ENCODE measurements at regions not wholly inside any gene's neighbourhood (a gene's known extent, or its start where the extent isn't known, plus 50 kb on each side); places are given as distances from the start of the nearest gene placed in this dataset.

- H3F3A ChIP-seq (replicated peaks; ENCODE audit: low read depth) = no peaks in the 10 kb centered on the region
- Mint-ChIP-seq H3K27me3 (ENCODE audit: insufficient read depth, low read depth, poor library complexity) (peaks cover 5% of the 10 kb centered on the region), H3K4me1 (peaks cover 17% of the 10 kb centered on the region), H3K27ac (no peak overlapping the region), H3K36me3 (ENCODE audit: low read depth) (no peaks in the 10 kb centered on the region), H3K9me3 (no peaks in the 10 kb centered on the region; the same call in 1 of the 3 replicates), H3K4me3 (no peak overlapping the region)
- no peaks in the 10 kb centered on the region for H3K36me3 ChIP-seq (ENCODE audit: insufficient read depth)
- no peak overlapping the region for H3K4me2 ChIP-seq
- no peak overlapping the region for H3K4me3 ChIP-seq
- no peaks in the 10 kb centered on the region for H4K20me1 ChIP-seq (replicated peaks; ENCODE audit: insufficient read depth)
- ATAC-seq = no peak
- no peaks in the 10 kb centered on the region for H3K9me2 ChIP-seq (ENCODE audit: insufficient read depth)
- H3K4me1 ChIP-seq (ENCODE audit: insufficient read depth) = peaks cover 19% of the 10 kb centered on the region
- H2AFZ ChIP-seq = no peak overlapping the region
- no peak overlapping the region for H3K27ac ChIP-seq (ENCODE audit: low read depth)
- no peaks in the 10 kb centered on the region for H3K27me3 ChIP-seq (ENCODE audit: insufficient read depth)
- TF ChIP-seq REST (IDR thresholded peaks at IDR 0.05; ENCODE audit: unreplicated experiment) = no peak
- TF ChIP-seq NANOG (IDR thresholded peaks at IDR 0.05; ENCODE audit: borderline replicate concordance) = no peak
- TF ChIP-seq EZH2 (IDR thresholded peaks at IDR 0.05; ENCODE audit: low read depth, unreplicated experiment) = no peak
- TF ChIP-seq ZNF114 (CRISPR knock-in tag; IDR thresholded peaks at IDR 0.05) = no peak
- no peak for TF ChIP-seq STAT1 (IDR thresholded peaks at IDR 0.05; ENCODE audit: unreplicated experiment)
- TF ChIP-seq ZNF462 (CRISPR knock-in tag; IDR thresholded peaks at IDR 0.05) = no peak
- TF ChIP-seq CTCF (conservative IDR thresholded peaks at IDR 0.05; ENCODE audit: low read depth in 2 of 2) = no peak
- no peak for TF ChIP-seq POLR2AphosphoS5 (IDR thresholded peaks at IDR 0.05; ENCODE audit: low read depth)
- TF ChIP-seq EZH2phosphoT487 (IDR thresholded peaks at IDR 0.05; ENCODE audit: unreplicated experiment) = no peak
- no peak for TF ChIP-seq ZNF331 (CRISPR knock-in tag; IDR thresholded peaks at IDR 0.05; ENCODE audit: low read depth)
- TF ChIP-seq CREB1 (CRISPR knock-in tag; IDR thresholded peaks at IDR 0.05; ENCODE audit: low read depth) = no peak
- TF ChIP-seq JUNB (IDR thresholded peaks at IDR 0.05; ENCODE audit: unreplicated experiment) = no peak
- no peak for TF ChIP-seq ETS1 (IDR thresholded peaks at IDR 0.05)
- no peaks in the 10 kb centered on the region for H3K79me2 ChIP-seq (replicated peaks; ENCODE audit: insufficient read depth)
- no peak for DNase-seq (ENCODE audit: low spot score)
Observed at GRCh38 chr20:54340206-54340605, 132.3 kb downstream of the PFDN4 start.

Measured in GM23338 (cell line).